Type B pancreatic cell (in vitro differentiated cells): ENCODE measurements at regions not wholly inside any gene's neighbourhood (a gene's known extent, or its start where the extent isn't known, plus 50 kb on each side); places are given as distances from the start of the nearest gene placed in this dataset.

ENCODE experiments used
- DNase-seq: peaks from one replicate; pipeline ENCODE4 v3.0.0; 2021; ENCODE audit warnings: mixed read lengths; ENCODE audit not compliant: unreplicated experiment; ENCODE audit errors: extremely low spot score
- H3K27ac Mint-ChIP-seq: 2 replicates; pipeline ENCODE4 v1.8.0; 2021; ENCODE audit warnings: mild to moderate bottlenecking, mixed read lengths
- H3K27me3 Mint-ChIP-seq: 2 replicates; pipeline ENCODE4 v1.8.0; 2021; ENCODE audit warnings: mixed read lengths
- H3K36me3 Mint-ChIP-seq: 2 replicates; pipeline ENCODE4 v1.8.0; 2021; ENCODE audit warnings: mixed read lengths
- H3K4me1 Mint-ChIP-seq: one replicate; pipeline ENCODE4 v1.8.0; 2021; ENCODE audit warnings: mixed read lengths; ENCODE audit not compliant: unreplicated experiment
- H3K4me3 Mint-ChIP-seq: 2 replicates; pipeline ENCODE4 v1.8.0; 2021; ENCODE audit warnings: mild to moderate bottlenecking, mixed read lengths
- H3K9me3 Mint-ChIP-seq: 2 replicates; pipeline ENCODE4 v1.8.0; 2021; ENCODE audit warnings: mixed read lengths
- CTCF ChIP-seq: fragments of 200-600 bp; sonication (generic); conservative IDR thresholded peaks from 2 replicates; pipeline ENCODE4 v1.5.0; 2021; ENCODE audit warnings: antibody characterized with exemption, mild to moderate bottlenecking

DNA sequence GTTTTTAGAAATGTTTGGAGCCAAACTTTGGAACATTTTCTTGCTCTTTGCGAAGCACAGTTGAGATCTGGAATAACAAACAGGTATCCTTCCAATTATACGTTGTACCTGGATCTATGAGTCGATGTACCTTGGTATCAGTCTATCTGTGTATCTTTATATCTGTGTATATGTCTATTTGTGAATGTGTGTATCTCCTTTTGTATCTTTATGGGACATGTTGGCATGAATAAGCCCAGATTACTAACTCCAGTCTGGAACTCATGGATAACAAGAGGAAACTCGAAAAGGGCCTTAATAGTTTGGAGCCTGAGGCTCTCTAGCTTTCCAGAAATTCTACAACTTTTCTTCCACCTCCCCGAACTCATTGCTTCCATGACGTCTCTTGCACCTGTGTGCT is 490.0 kb downstream of the GATA3 start:
- no peak for TF ChIP-seq CTCF
- H3K4me3 Mint-ChIP-seq: no peak overlapping the region
- no peak for DNase-seq
- H3K27me3 Mint-ChIP-seq: no peaks in the 10 kb centered on the region
- H3K27ac Mint-ChIP-seq: peak overlapping the region; percentile 68
- peaks cover 4% of the 10 kb centered on the region for H3K9me3 Mint-ChIP-seq
- no peaks in the 10 kb centered on the region for H3K4me1 Mint-ChIP-seq
- no peaks in the 10 kb centered on the region for H3K36me3 Mint-ChIP-seq

DNA sequence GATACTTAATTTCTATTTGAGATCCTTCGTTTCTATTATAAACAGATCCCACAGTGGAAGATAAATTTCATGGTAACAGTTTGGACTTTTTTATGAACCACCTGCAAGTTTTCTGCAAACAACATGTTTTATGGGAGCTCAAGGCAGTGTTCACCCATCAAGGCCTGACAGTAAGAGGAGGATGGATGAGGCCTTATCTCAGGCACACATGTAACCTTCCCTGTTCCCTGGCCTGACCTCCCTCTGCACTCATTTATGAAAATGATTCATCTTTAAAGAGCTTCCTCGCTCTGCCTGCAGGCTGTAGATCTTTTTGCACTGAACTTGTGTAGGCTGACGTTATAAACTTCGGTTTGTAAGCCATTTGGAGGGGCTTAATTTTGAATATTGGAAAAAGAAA is 500.1 kb downstream of the GATA3 start:
- peaks cover 4% of the 10 kb centered on the region for H3K9me3 Mint-ChIP-seq
- no peaks in the 10 kb centered on the region for H3K36me3 Mint-ChIP-seq
- no peak overlapping the region for H3K4me3 Mint-ChIP-seq
- no peak for DNase-seq
- TF ChIP-seq CTCF: no peak
- H3K27ac Mint-ChIP-seq: no peak overlapping the region
- H3K27me3 Mint-ChIP-seq: peaks cover 51% of the 10 kb centered on the region
- H3K4me1 Mint-ChIP-seq: peaks cover 11% of the 10 kb centered on the region

- no peak for DNase-seq
- no peaks in the 10 kb centered on the region for H3K9me3 Mint-ChIP-seq
- H3K27me3 Mint-ChIP-seq: peaks cover 47% of the 10 kb centered on the region
- H3K4me1 Mint-ChIP-seq: peaks cover 11% of the 10 kb centered on the region
- no peak overlapping the region for H3K27ac Mint-ChIP-seq
- no peaks in the 10 kb centered on the region for H3K36me3 Mint-ChIP-seq
- H3K4me3 Mint-ChIP-seq: no peak overlapping the region
- no peak for TF ChIP-seq CTCF
Observed at GRCh38 chr10:8556321-8556720, 501.8 kb downstream of the GATA3 start.

DNA sequence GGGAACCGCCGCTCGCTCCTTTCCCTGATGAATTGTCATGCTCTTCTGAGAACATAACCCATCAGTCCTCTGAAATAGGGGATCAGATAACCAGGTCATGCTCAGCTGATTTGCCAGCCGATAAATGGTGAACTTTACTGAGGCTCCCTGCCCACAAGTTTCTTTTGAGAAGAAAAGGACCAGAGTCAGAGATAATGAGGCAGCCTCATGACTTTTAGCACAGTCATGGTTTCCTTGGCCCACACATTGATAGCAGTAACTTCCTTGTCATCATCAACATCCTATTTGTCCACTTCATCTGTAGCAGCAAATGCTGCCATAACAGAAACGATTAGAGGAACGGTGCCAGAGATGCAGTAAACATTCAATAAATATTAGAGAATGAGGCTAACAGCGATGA is 509.0 kb downstream of the GATA3 start:
- H3K36me3 Mint-ChIP-seq: no peaks in the 10 kb centered on the region
- no peaks in the 10 kb centered on the region for H3K4me1 Mint-ChIP-seq
- peaks cover 11% of the 10 kb centered on the region for H3K27me3 Mint-ChIP-seq
- no peak for TF ChIP-seq CTCF
- peaks cover 10% of the 10 kb centered on the region for H3K9me3 Mint-ChIP-seq
- no peak overlapping the region for H3K27ac Mint-ChIP-seq
- no peak overlapping the region for H3K4me3 Mint-ChIP-seq
- DNase-seq: no peak

DNA sequence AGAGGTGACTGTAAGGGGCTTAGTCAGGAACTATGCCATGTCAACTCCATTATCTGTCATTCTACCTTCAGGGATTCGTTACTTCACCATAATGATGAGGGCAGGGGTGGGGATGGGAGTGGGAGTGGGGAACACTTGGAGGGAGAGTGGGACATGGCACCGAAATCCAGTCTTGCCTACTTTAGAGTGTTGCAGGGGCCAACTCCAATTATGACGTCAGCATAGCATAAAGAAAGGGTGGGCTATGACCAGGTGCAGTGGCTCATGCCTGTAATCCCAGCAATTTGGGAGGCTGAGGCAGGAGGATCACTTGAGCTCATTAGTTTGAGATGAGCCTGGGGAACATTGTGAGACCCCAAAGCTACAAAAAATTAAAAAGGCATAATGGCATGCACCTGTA is 512.2 kb downstream of the GATA3 start:
- no peak for TF ChIP-seq CTCF
- Mint-ChIP-seq H3K9me3 (peaks cover 12% of the 10 kb centered on the region), H3K27me3 (peaks cover 6% of the 10 kb centered on the region), H3K4me1 (no peaks in the 10 kb centered on the region), H3K27ac (no peak overlapping the region), H3K4me3 (no peak overlapping the region), H3K36me3 (no peaks in the 10 kb centered on the region)
- no peak for DNase-seq

DNA sequence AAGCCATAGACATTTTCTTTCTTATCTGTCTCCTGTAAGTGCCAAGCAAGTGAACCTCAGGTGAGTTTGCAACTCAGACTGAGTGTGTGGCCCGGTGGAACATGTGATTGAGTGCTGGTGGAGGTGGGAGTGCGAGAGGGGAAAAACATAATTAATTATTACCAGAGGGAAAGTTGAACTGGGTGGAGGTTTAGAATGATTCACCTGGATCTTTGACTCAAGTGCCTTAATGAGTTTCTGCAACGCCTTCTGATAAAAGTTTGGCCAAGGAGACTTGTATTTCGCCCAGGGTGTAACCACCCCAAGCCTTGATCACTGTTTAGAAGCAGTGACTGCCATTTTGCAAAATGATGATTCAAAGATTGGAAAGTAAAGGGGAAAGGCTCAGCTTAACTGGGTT is 513.9 kb downstream of the GATA3 start:
- H3K4me3 Mint-ChIP-seq: no peak overlapping the region
- no peak for TF ChIP-seq CTCF
- no peak overlapping the region for H3K27ac Mint-ChIP-seq

More for the DNA sequence above, 513.9 kb downstream of the GATA3 start:
- DNase-seq: no peak
- no peaks in the 10 kb centered on the region for H3K4me1 Mint-ChIP-seq
- peaks cover 7% of the 10 kb centered on the region for H3K9me3 Mint-ChIP-seq
- peaks cover 8% of the 10 kb centered on the region for H3K27me3 Mint-ChIP-seq
- no peaks in the 10 kb centered on the region for H3K36me3 Mint-ChIP-seq
